ENCODE measurements at regions not wholly inside any gene's neighbourhood (a gene's known extent, or its start where the extent isn't known, plus 50 kb on each side); places are given as distances from the start of the nearest gene placed in this dataset.

- H3F3A ChIP-seq (replicated peaks; ENCODE audit: low read depth) = no peaks in the 10 kb centered on the region
- Mint-ChIP-seq H3K9me3 (peaks cover 96% of the 10 kb centered on the region), H3K4me1 (no peaks in the 10 kb centered on the region), H3K27ac (no peak overlapping the region), H3K36me3 (ENCODE audit: low read depth) (peaks cover 44% of the 10 kb centered on the region), H3K4me3 (no peak overlapping the region), H3K27me3 (ENCODE audit: insufficient read depth, low read depth, poor library complexity) (peaks cover 4% of the 10 kb centered on the region)
- 0 out of 2 replicates have a peak, but pooled peaks cover 2% of the 10 kb centered on the region for H3K36me3 ChIP-seq (ENCODE audit: insufficient read depth)
- H3K4me2 ChIP-seq = no peak overlapping the region
- ATAC-seq (no peak), DNase-seq (ENCODE audit: low spot score) (no peak)
- no peaks in the 10 kb centered on the region for H3K79me2 ChIP-seq (replicated peaks; ENCODE audit: insufficient read depth)
- H2AFZ ChIP-seq = no peak overlapping the region
- TF ChIP-seq ZNF331 (CRISPR knock-in tag; IDR thresholded peaks at IDR 0.05; ENCODE audit: low read depth) (no peak), JUNB (IDR thresholded peaks at IDR 0.05; ENCODE audit: unreplicated experiment) (no peak), POLR2AphosphoS5 (IDR thresholded peaks at IDR 0.05; ENCODE audit: low read depth) (no peak), CREB1 (CRISPR knock-in tag; IDR thresholded peaks at IDR 0.05; ENCODE audit: low read depth) (no peak), ZNF462 (CRISPR knock-in tag; IDR thresholded peaks at IDR 0.05) (no peak), ZNF114 (CRISPR knock-in tag; IDR thresholded peaks at IDR 0.05) (no peak), EZH2 (IDR thresholded peaks at IDR 0.05; ENCODE audit: low read depth, unreplicated experiment) (no peak), ETS1 (IDR thresholded peaks at IDR 0.05) (no peak)
- H3K9me2 ChIP-seq (ENCODE audit: insufficient read depth) = no peaks in the 10 kb centered on the region
- no peaks in the 10 kb centered on the region for H4K20me1 ChIP-seq (replicated peaks; ENCODE audit: insufficient read depth)
- H3K4me1 ChIP-seq (ENCODE audit: insufficient read depth) = no peaks in the 10 kb centered on the region
- no peak overlapping the region for H3K27ac ChIP-seq (ENCODE audit: low read depth)
- H3K27me3 ChIP-seq (ENCODE audit: insufficient read depth) = no peaks in the 10 kb centered on the region
- no peak overlapping the region for H3K4me3 ChIP-seq
Observed at GRCh38 chr10:37680243-37680683, 177.1 kb downstream of the ZNF248 start.
